GM23248 (cell line): ENCODE measurements at regions not wholly inside any gene's neighbourhood (a gene's known extent, or its start where the extent isn't known, plus 50 kb on each side); places are given as distances from the start of the nearest gene placed in this dataset.
A peak's percentile ranks its signal among the peaks of the same experiment; 100 is the strongest.

ENCODE experiments used
- DNase-seq: peaks from one replicate; pipeline ENCODE4 v3.0.0-alpha.2; 2015
- H2AFZ ChIP-seq: fragments of 200-600 bp; sonication (generic); 2 replicates; pipeline ENCODE4 v1.6.1; 2016; ENCODE audit warnings: antibody characterized with exemption
- H3F3A ChIP-seq: fragments of 200-600 bp; sonication (generic); 2 replicates; pipeline ENCODE4 v1.6.1; 2016; ENCODE audit warnings: mild to moderate bottlenecking, antibody characterized with exemption, mixed run types; ENCODE audit not compliant: insufficient read depth
- H3K27ac ChIP-seq: fragments of 200-600 bp; sonication (generic); 2 replicates; pipeline ENCODE4 v1.5.1; 2016; ENCODE audit warnings: mild to moderate bottlenecking
- H3K27me3 ChIP-seq: fragments of 200-600 bp; sonication (generic); replicated peaks from 2 replicates; pipeline ENCODE4 v1.6.1; 2016; ENCODE audit warnings: mild to moderate bottlenecking; ENCODE audit not compliant: insufficient read depth
- H3K36me3 ChIP-seq: fragments of 200-600 bp; sonication (generic); 2 replicates; pipeline ENCODE4 v1.6.1; 2016; ENCODE audit warnings: low read depth, mild to moderate bottlenecking
- H3K4me1 ChIP-seq: fragments of 200-600 bp; sonication (generic); 2 replicates; pipeline ENCODE4 v1.6.1; 2016; ENCODE audit warnings: mild to moderate bottlenecking; ENCODE audit not compliant: insufficient read depth
- H3K4me2 ChIP-seq: fragments of 200-600 bp; sonication (generic); one replicate; pipeline ENCODE4 v1.6.1; 2016; ENCODE audit warnings: mild to moderate bottlenecking; ENCODE audit not compliant: unreplicated experiment
- H3K4me3 ChIP-seq: fragments of 200-600 bp; sonication (generic); 2 replicates; pipeline ENCODE4 v1.5.1; 2016; ENCODE audit warnings: mild to moderate bottlenecking
- H3K79me2 ChIP-seq: fragments of 200-600 bp; sonication (generic); 2 replicates; pipeline ENCODE4 v1.6.1; 2016; ENCODE audit warnings: mild to moderate bottlenecking; ENCODE audit not compliant: insufficient read depth
- H3K9ac ChIP-seq: fragments of 200-600 bp; sonication (generic); 2 replicates; pipeline ENCODE4 v1.6.1; 2016; ENCODE audit warnings: mild to moderate bottlenecking
- H3K9me2 ChIP-seq: fragments of 200-600 bp; sonication (generic); 2 replicates; pipeline ENCODE4 v1.6.1; 2016; ENCODE audit warnings: mixed run types, mild to moderate bottlenecking, moderate library complexity; ENCODE audit not compliant: insufficient read depth
- H3K9me3 ChIP-seq: fragments of 200-600 bp; sonication (generic); one replicate; pipeline ENCODE4 v1.6.1; 2017; ENCODE audit warnings: low read depth
- H4K20me1 ChIP-seq: fragments of 200-600 bp; sonication (generic); 2 replicates; pipeline ENCODE4 v1.6.0; 2016; ENCODE audit not compliant: insufficient read depth
- EZH2 ChIP-seq: fragments of 200-600 bp; sonication (generic); IDR thresholded peaks from 2 replicates; pipeline ENCODE4 v1.6.1; 2018; ENCODE audit warnings: antibody characterized with exemption, mild to moderate bottlenecking; ENCODE audit not compliant: insufficient read depth, poor library complexity, severe bottlenecking
- EZH2phosphoT487 ChIP-seq: fragments of 200-600 bp; sonication (generic); IDR thresholded peaks from 2 replicates; pipeline ENCODE4 v1.6.1; 2018; ENCODE audit warnings: antibody characterized with exemption, moderate library complexity, mild to moderate bottlenecking, low read depth; ENCODE audit not compliant: insufficient read depth
- WGBS, 2 experiments: methylation state at CpG; one replicate each; pipeline ENCODE4 v1.1.6; 2015 to 2017; ENCODE audit warnings: low lambda C conversion rate in 2 of 2, low coverage in 1 of 2; ENCODE audit errors: missing lambda C conversion rate in 2 of 2; 5-methylcytosine and 5-hydroxymethylcytosine counted together
- in situ Hi-C: fragments of 300-500 bp; cut with MboI; formaldehyde crosslinking; loops from 2 replicates; pipeline ENCODE4 v1.15.0; 2020

DNA sequence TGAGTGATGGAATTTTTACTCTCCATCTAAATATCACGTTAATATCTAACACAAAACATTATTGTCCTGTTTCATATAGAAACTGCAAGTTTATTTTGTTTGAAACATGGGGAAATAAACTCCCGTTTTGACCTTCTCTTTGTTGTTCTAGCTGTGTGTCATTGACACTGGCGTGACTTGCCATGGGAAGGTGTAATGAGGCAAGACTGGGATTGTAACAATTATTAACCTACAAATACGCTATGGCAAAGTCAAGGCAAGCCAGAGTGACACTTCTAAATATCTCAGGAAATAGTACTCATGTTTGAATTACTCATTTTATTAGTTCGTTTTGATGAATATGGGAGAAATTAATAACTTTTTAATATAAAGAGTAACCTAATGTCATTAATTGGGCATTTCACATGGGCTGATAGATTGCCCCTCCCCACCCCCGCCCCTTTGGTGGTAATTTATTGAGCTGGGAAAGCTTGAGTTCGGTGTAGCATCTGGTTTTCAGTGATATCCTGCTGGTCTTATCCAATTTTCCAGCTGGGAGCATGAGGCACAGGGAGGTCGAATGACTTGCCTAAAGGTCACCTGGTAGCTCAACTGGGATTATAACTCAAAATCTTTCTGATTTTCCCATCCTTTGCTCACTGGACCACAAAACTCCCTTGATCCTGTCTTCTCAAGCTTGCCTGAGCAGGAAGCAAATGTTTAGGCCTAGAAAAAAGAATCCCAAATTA is 380.6 kb upstream of the JAG1 start:
- Histone ChIP-seq H3K79me2 (no peaks in the 10 kb centered on the region), H3K4me2 (no peak overlapping the region), H3K9me3 (no peaks in the 10 kb centered on the region), H3K4me3 (no peak overlapping the region), H3K9ac (no peak overlapping the region), H2AFZ (no peak overlapping the region), H3K4me1 (no peaks in the 10 kb centered on the region), H3K9me2 (no peaks in the 10 kb centered on the region; the same call in 1 of the 2 replicates), H3K27ac (no peak overlapping the region), H3F3A (no peaks in the 10 kb centered on the region), H4K20me1 (no peaks in the 10 kb centered on the region), H3K36me3 (no peaks in the 10 kb centered on the region), H3K27me3 (no peaks in the 10 kb centered on the region)
- TF ChIP-seq EZH2 (no peak), EZH2phosphoT487 (no peak)
- DNase-seq, result no peak
- WGBS, 2 experiments, result 68 to 77% methylated on average over 8 of the region's 8 CpGs
- in situ Hi-C loops, result no loop called here

DNA sequence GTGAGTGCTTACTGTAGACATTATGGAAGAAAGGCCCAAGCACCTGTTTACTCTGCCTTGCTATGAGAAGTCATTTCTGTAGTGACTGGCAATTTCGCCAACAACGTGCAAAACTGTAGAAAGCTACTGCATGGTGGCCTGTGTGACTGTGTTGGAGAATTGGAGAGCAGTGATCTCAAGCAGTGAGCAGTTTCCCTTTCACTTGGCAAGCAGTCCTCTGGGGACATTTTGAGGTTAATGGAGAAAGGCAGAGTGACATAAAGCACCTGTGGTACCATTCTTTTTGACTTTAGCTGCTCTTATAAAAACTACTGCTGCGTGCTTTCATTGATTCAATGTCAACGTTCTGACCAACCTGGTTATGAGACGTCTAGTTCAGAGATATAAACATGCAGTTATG is 382.6 kb upstream of the JAG1 start:
- Histone ChIP-seq H3K27ac (no peak overlapping the region), H3K9ac (no peak overlapping the region), H3K36me3 (no peaks in the 10 kb centered on the region), H4K20me1 (no peaks in the 10 kb centered on the region), H3K9me3 (no peaks in the 10 kb centered on the region), H3K79me2 (no peaks in the 10 kb centered on the region), H2AFZ (no peak overlapping the region), H3K4me1 (no peaks in the 10 kb centered on the region), H3K9me2 (no peaks in the 10 kb centered on the region; the same call in 1 of the 2 replicates), H3K4me2 (no peak overlapping the region), H3K27me3 (no peaks in the 10 kb centered on the region), H3F3A (no peaks in the 10 kb centered on the region), H3K4me3 (no peak overlapping the region)
- in situ Hi-C loops, result no loop called here
- WGBS, 2 experiments, result 60 to 70% methylated on average over 5 of the region's 5 CpGs
- TF ChIP-seq EZH2 (no peak), EZH2phosphoT487 (no peak)
- DNase-seq, result no peak

DNA sequence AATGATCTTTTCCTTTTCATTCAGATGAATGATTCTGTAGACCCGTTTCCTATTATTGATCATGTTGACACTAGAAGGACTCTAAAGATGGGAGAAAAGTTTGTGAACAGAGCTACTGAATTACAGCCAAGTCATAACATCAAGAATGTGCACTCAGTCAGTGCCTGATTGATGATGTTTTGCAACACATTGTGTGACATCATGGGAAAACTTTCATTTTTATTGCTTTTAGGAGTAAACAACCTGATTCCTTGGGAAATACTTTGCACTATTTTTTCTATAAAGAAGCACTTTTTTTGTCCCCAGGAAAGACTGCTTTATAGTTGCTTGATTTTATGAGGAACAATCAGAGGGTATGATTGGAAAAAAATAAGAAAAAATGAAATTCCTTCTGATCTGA is 383.8 kb upstream of the JAG1 start:
- TF ChIP-seq EZH2phosphoT487 (no peak), EZH2 (no peak)
- Histone ChIP-seq H3K4me3 (no peak overlapping the region), H3K9me2 (no peaks in the 10 kb centered on the region; the same call in 1 of the 2 replicates), H3K9me3 (no peaks in the 10 kb centered on the region), H4K20me1 (no peaks in the 10 kb centered on the region), H3K27ac (no peak overlapping the region), H2AFZ (no peak overlapping the region), H3K4me1 (no peaks in the 10 kb centered on the region), H3K27me3 (no peaks in the 10 kb centered on the region), H3F3A (no peaks in the 10 kb centered on the region), H3K36me3 (no peaks in the 10 kb centered on the region), H3K4me2 (no peak overlapping the region), H3K79me2 (no peaks in the 10 kb centered on the region), H3K9ac (no peak overlapping the region)
- peak; percentile 4 for DNase-seq
- WGBS, 2 experiments, result 33 to 37% methylated on average over 1 of the region's 1 CpG
- in situ Hi-C loops, result no loop called here

DNA sequence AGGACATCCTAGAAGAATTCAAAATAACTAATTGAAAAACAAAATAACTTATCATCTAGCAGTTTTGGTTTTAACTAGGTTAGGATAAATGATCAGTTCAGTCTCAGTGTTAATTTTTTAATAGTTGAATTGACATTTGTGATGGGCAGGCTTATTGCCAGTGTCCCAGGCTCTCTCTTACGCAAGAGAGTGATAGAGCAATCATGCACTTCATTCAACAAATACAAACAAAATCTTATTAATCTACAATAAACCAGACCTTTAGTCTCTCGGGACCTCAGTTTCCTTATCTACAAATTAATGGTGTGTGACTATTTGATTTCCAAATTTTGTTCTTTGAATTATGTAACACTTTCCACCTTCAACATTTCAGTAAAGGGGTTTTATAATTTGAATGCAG is 385.9 kb upstream of the JAG1 start:
- no peaks in the 10 kb centered on the region for H3K9me3 ChIP-seq
- H2AFZ ChIP-seq, result no peak overlapping the region
- no peaks in the 10 kb centered on the region for H3K4me1 ChIP-seq
- no peak for TF ChIP-seq EZH2phosphoT487
- TF ChIP-seq EZH2, result no peak
- WGBS, 2 experiments, result 52 to 60% methylated on average over 2 of the region's 2 CpGs
- H3K9me2 ChIP-seq, result no peaks in the 10 kb centered on the region; the same call in 1 of the 2 replicates
- H3F3A ChIP-seq, result no peaks in the 10 kb centered on the region
- H3K27ac ChIP-seq, result no peak overlapping the region
- H3K27me3 ChIP-seq, result no peaks in the 10 kb centered on the region
- H3K79me2 ChIP-seq, result no peaks in the 10 kb centered on the region
- H3K4me2 ChIP-seq, result no peak overlapping the region
- no peak for DNase-seq
- no peaks in the 10 kb centered on the region for H3K36me3 ChIP-seq
- in situ Hi-C loops, result no loop called here
- no peak overlapping the region for H3K4me3 ChIP-seq
- no peak overlapping the region for H3K9ac ChIP-seq
- H4K20me1 ChIP-seq, result no peaks in the 10 kb centered on the region
